HCT116 (cell line): ENCODE measurements at regions not wholly inside any gene's neighbourhood (a gene's known extent, or its start where the extent isn't known, plus 50 kb on each side); places are given as distances from the start of the nearest gene placed in this dataset.

ENCODE experiments used
- ATAC-seq: fragments of 200-7000 bp; cut with Tn5 transposase; 2 replicates; pipeline ENCODE4 v1.9.1; 2020; ENCODE audit warnings: mild to moderate bottlenecking, moderate library complexity
- BruUV-seq: library from RNA; stranded (reverse); fragments of 400-500 nt; replicated peaks from 2 replicates; lab custom pipeline; 2021; lab: Mats Ljungman, UMichigan
- CTCF ChIA-PET: fragments of 300-600 bp; sonication (Branson Sonifier 250); formaldehyde crosslinking; loops from one replicate; lab custom pipeline; 2021; ENCODE audit warnings: antibody characterized with exemption; lab: Charles Lee
- POLR2A ChIA-PET: fragments of 300-600, 350-600 bp; sonication (Branson Sonifier 250); formaldehyde crosslinking; loops from one replicate; lab custom pipeline; 2021; ENCODE audit warnings: antibody characterized with exemption; lab: Charles Lee
- RAD21 ChIA-PET, 2 experiments: fragments of 300-600 bp; sonication (Branson Sonifier 250); formaldehyde crosslinking; loops; one replicate each; lab custom pipeline; 2023; ENCODE audit warnings: low total read pairs in 2 of 2; ENCODE audit not compliant: uncharacterized antibody in 2 of 2, unreplicated experiment in 2 of 2, low non-redundant PET in 1 of 2; lab: Charles Lee
- DNase-seq: peaks from one replicate; pipeline ENCODE4 v3.0.0-alpha.2; 2010; ENCODE audit warnings: low read depth, low spot score
- H2AFZ ChIP-seq: fragments of 200-600 bp; shearing (Covaris generic), sonication (generic); 2 replicates; pipeline ENCODE4 v1.6.1; 2017; ENCODE audit warnings: low read depth, mixed run types, mixed read lengths, antibody characterized with exemption, low read length; ENCODE audit not compliant: poor library complexity, severe bottlenecking
- H3K27ac ChIP-seq: 2 replicates; pipeline ENCODE4 v1.5.1; 2012; ENCODE audit warnings: low read depth, low read length
- H3K27me3 ChIP-seq: fragments of 200-600 bp; sonication (generic); 2 replicates; pipeline ENCODE4 v1.6.1; 2016; ENCODE audit warnings: mixed run types, low read length, mixed read lengths; ENCODE audit not compliant: insufficient read depth
- H3K36me3 ChIP-seq, 2 experiments: fragments of 200-500 bp in 1 of 2; fragments of 200-600 bp in 1 of 2; sonication (Bioruptor generic) in 1 of 2; sonication (generic) in 1 of 2; 2 replicates each; pipeline versions ENCODE4 v1.5.1 to v1.6.1; 2014 to 2016; ENCODE audit warnings: low read length in 2 of 2, inconsistent platforms in 1 of 2, mixed read lengths in 1 of 2, mixed run types in 1 of 2; ENCODE audit not compliant: insufficient read depth in 2 of 2, control insufficient read depth in 1 of 2
- H3K4me1 ChIP-seq, 2 experiments: fragments of 200-600 bp in 1 of 2; sonication (generic) in 1 of 2; 2 replicates each; pipeline versions ENCODE4 v1.5.1 to v1.6.1; 2012 to 2017; ENCODE audit warnings: low read length in 2 of 2, inconsistent platforms in 1 of 2, mild to moderate bottlenecking in 1 of 2, mixed read lengths in 1 of 2, mixed run types in 1 of 2, moderate library complexity in 1 of 2; ENCODE audit not compliant: insufficient read depth in 2 of 2, control insufficient read depth in 1 of 2
- H3K4me2 ChIP-seq: fragments of 200-600 bp; sonication (generic); 2 replicates; pipeline ENCODE4 v1.6.1; 2017; ENCODE audit warnings: mixed run types, low read length, mixed read lengths
- H3K4me3 ChIP-seq, 2 experiments: fragments of 200-600 bp in 1 of 2; sonication (generic) in 1 of 2; replicated peaks in 1 of 2; 2 replicates each; pipeline ENCODE4 v1.5.1; 2011 to 2016; ENCODE audit warnings: low read length in 2 of 2, control low read depth in 1 of 2, low read depth in 1 of 2, mild to moderate bottlenecking in 1 of 2, mixed read lengths in 1 of 2, mixed run types in 1 of 2
- H3K79me2 ChIP-seq: fragments of 200-600 bp; sonication (generic); 2 replicates; pipeline ENCODE4 v1.6.1; 2017; ENCODE audit warnings: mild to moderate bottlenecking, mixed run types, low read length, moderate library complexity, mixed read lengths; ENCODE audit not compliant: insufficient read depth
- H3K9ac ChIP-seq: fragments of 200-600 bp; sonication (generic); 2 replicates; pipeline ENCODE4 v1.6.1; 2016; ENCODE audit warnings: low read length, mixed read lengths
- H3K9me2 ChIP-seq: fragments of 200-600 bp; sonication (generic), shearing (Covaris generic); 2 replicates; pipeline ENCODE4 v1.6.1; 2017; ENCODE audit warnings: mixed run types, mild to moderate bottlenecking, moderate library complexity; ENCODE audit not compliant: insufficient read depth
- H3K9me3 ChIP-seq, 2 experiments: fragments of 200-500 bp in 1 of 2; fragments of 200-600 bp in 1 of 2; sonication (Bioruptor generic) in 1 of 2; sonication (generic) in 1 of 2; 2 replicates each; pipeline ENCODE4 v1.6.1; 2014 to 2017; ENCODE audit warnings: low read length in 2 of 2, mixed read lengths in 2 of 2, inconsistent platforms in 1 of 2, low read depth in 1 of 2, mild to moderate bottlenecking in 1 of 2, mixed run types in 1 of 2, moderate library complexity in 1 of 2; ENCODE audit not compliant: control insufficient read depth in 1 of 2, insufficient read depth in 1 of 2
- H4K20me1 ChIP-seq: fragments of 200-600 bp; sonication (generic), shearing (Covaris generic); 2 replicates; pipeline ENCODE4 v1.6.1; 2017; ENCODE audit warnings: mixed run types, mild to moderate bottlenecking, moderate library complexity; ENCODE audit not compliant: insufficient read depth
- CBX3 ChIP-seq: IDR thresholded peaks from 2 replicates; pipeline ENCODE4 v1.6.1; 2012; ENCODE audit warnings: low read depth
- ELF1 ChIP-seq: IDR thresholded peaks from 2 replicates; pipeline ENCODE4 v1.6.1; 2012; ENCODE audit warnings: low read depth, borderline replicate concordance
- EZH2phosphoT487 ChIP-seq: fragments of 200-600 bp; IDR thresholded peaks from 2 replicates; pipeline ENCODE4 v1.6.1; 2018; ENCODE audit warnings: antibody characterized with exemption, borderline replicate concordance
- FOSL1 ChIP-seq: IDR thresholded peaks from 2 replicates; pipeline ENCODE4 v1.6.1; 2012; ENCODE audit warnings: low read depth
- POLR2AphosphoS5 ChIP-seq: IDR thresholded peaks from 2 replicates; pipeline ENCODE4 v1.6.1; 2011; ENCODE audit warnings: mild to moderate bottlenecking, low read depth, low read length, moderate library complexity
- RAD21 ChIP-seq: IDR thresholded peaks from 2 replicates; pipeline ENCODE4 v1.6.1; 2012; ENCODE audit warnings: low read depth, mild to moderate bottlenecking
- SIN3A ChIP-seq: IDR thresholded peaks from 2 replicates; pipeline ENCODE4 v1.6.1; 2012; ENCODE audit warnings: low read depth
- TCF7L2 ChIP-seq: IDR thresholded peaks from 2 replicates; pipeline ENCODE4 v1.7.0; 2011; ENCODE audit warnings: borderline replicate concordance, inconsistent platforms; ENCODE audit not compliant: insufficient read depth, insufficient read length; ENCODE audit errors: extremely low read depth
- ZFX ChIP-seq: fragments of 450-650 bp; IDR thresholded peaks from 2 replicates; pipeline ENCODE4 v1.6.1; 2017
- intact Hi-C: fragments of 100-400 bp; cut with micrococcal nuclease; formaldehyde crosslinking; loops from 2 replicates; pipeline ENCODE4 v1.10.0; 2022
- TF ChIP-seq, protein P1 (sequence below): IDR thresholded peaks from 2 replicates; pipeline ENCODE4 v1.6.1; 2012
- TF ChIP-seq, protein P2 (sequence below): IDR thresholded peaks from 2 replicates; pipeline ENCODE4 v1.6.1; 2012

- Histone ChIP-seq H2AFZ (no peak overlapping the region), H3K9ac (no peak overlapping the region), H3K4me3 (no peak overlapping the region)
- RAD21 ChIA-PET = no interaction called here
- TF ChIP-seq FOSL1 (no peak), SIN3A (no peak), POLR2AphosphoS5 (no peak), TCF7L2 (no peak), RAD21 (no peak), ZFX (no peak)
- TF ChIP-seq, protein P1, sequence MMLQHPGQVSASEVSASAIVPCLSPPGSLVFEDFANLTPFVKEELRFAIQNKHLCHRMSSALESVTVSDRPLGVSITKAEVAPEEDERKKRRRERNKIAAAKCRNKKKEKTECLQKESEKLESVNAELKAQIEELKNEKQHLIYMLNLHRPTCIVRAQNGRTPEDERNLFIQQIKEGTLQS = no peak
- TF ChIP-seq, all 23 proteins: peak for 0
- intact Hi-C loops = no loop called here
- no TSS peak for BruUV-seq
- ChIA-PET POLR2A (no interaction called here), CTCF (no interaction called here)
- no peak overlapping the region for H3K27ac ChIP-seq
- H3K4me1 ChIP-seq = peaks cover 0 to 10% of the 10 kb centered on the region in 2 experiments; a peak in 2 of 4 replicates
- H3K27me3 ChIP-seq = no peaks in the 10 kb centered on the region
- H3K9me2 ChIP-seq = no peaks in the 10 kb centered on the region
- H3K9me3 ChIP-seq = no peaks in the 10 kb centered on the region
- no peaks in the 10 kb centered on the region for H3K36me3 ChIP-seq
- ATAC-seq (no peak), DNase-seq (no peak)
- H4K20me1 ChIP-seq = no peaks in the 10 kb centered on the region
- H3K79me2 ChIP-seq = no peaks in the 10 kb centered on the region
- no peak overlapping the region for H3K4me2 ChIP-seq
These were observed 118.6 kb downstream of the HMHB1 start for GRCh38 chr5:143930561-143930960.

GRCh38 chr5:143931476-143931875 is 119.5 kb downstream of the HMHB1 start:
- Histone ChIP-seq H4K20me1 (no peaks in the 10 kb centered on the region), H3K9me2 (no peaks in the 10 kb centered on the region), H3K9me3 (no peaks in the 10 kb centered on the region), H3K36me3 (no peaks in the 10 kb centered on the region), H3K4me2 (no peak overlapping the region), H3K27ac (no peak overlapping the region), H3K27me3 (no peaks in the 10 kb centered on the region), H3K4me1 (peaks cover 0 to 10% of the 10 kb centered on the region in 2 experiments; a peak in 2 of 4 replicates), H3K4me3 (no peak overlapping the region), H2AFZ (no peak overlapping the region), H3K79me2 (no peaks in the 10 kb centered on the region), H3K9ac (no peak overlapping the region)
- no peak for DNase-seq
- POLR2A ChIA-PET = no interaction called here
- TF ChIP-seq TCF7L2 = no peak
- TF ChIP-seq ZFX = no peak
- no peak for TF ChIP-seq ELF1
- TF ChIP-seq, protein P2, sequence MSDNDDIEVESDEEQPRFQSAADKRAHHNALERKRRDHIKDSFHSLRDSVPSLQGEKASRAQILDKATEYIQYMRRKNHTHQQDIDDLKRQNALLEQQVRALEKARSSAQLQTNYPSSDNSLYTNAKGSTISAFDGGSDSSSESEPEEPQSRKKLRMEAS = no peak
- no peak for TF ChIP-seq EZH2phosphoT487
- TF ChIP-seq CBX3 = no peak
- RAD21 ChIA-PET = no interaction called here
- BruUV-seq = no TSS peak
- CTCF ChIA-PET = no interaction called here
- no peak for ATAC-seq
- intact Hi-C loops = no loop called here
